HepG2 (cell line): ENCODE measurements at regions not wholly inside any gene's neighbourhood (a gene's known extent, or its start where the extent isn't known, plus 50 kb on each side); places are given as distances from the start of the nearest gene placed in this dataset.

ENCODE experiments used
- ATAC-seq: fragments of 200-7000 bp; cut with Tn5 transposase; 3 replicates; pipeline ENCODE4 v1.9.1; 2020; ENCODE audit warnings: mild to moderate bottlenecking, moderate library complexity
- BruUV-seq: library from RNA; stranded (reverse); fragments of 400-500 nt; replicated peaks from 2 replicates; lab custom pipeline; 2021; lab: Mats Ljungman, UMichigan
- CTCF ChIA-PET: fragments of 300-600 bp; formaldehyde crosslinking; extraction: SDS; loops from one replicate; lab custom pipeline; 2021; ENCODE audit warnings: low total read pairs, inconsistent platforms, low intra/inter-chr PET ratio; lab: Yijun Ruan, JAX
- POLR2A ChIA-PET: fragments of 350-600 bp; sonication (Branson Sonifier 250); formaldehyde crosslinking; loops from one replicate; lab custom pipeline; 2020; ENCODE audit warnings: antibody characterized with exemption, inconsistent platforms; lab: Yijun Ruan, JAX
- DNase-seq: peaks from one replicate; pipeline ENCODE4 v3.0.0-alpha.2; 2015; ENCODE audit warnings: low spot score
- FAIRE-seq: peaks from 3 replicates; lab custom pipeline; 2011; peaks lifted over from hg19 to GRCh38; lab: Jason Lieb, UNC
- H2AFZ ChIP-seq: one replicate; pipeline ENCODE4 v1.6.1; 2011; ENCODE audit warnings: low read length, inconsistent platforms
- H3K27ac ChIP-seq: fragments of 300-600 bp; 3 replicates; pipeline ENCODE4 v1.8.0; 2011; ENCODE audit warnings: mixed run types, mild to moderate bottlenecking, mixed read lengths, low read length, inconsistent platforms; ENCODE audit not compliant: insufficient read depth; ENCODE audit errors: extremely low read length
- H3K27me3 ChIP-seq, 2 experiments: fragments of 200-600 bp in 1 of 2; 2 replicates in 1 of 2; 3 replicates in 1 of 2; pipeline versions ENCODE4 v1.6.0 to v1.8.0; 2011; ENCODE audit warnings: low read length in 2 of 2, mild to moderate bottlenecking in 2 of 2, moderate library complexity in 2 of 2, inconsistent platforms in 1 of 2; ENCODE audit not compliant: insufficient read depth in 2 of 2, control insufficient read depth in 1 of 2
- H3K36me3 ChIP-seq, 2 experiments: fragments of 200-600 bp in 1 of 2; replicated peaks in 1 of 2; 2 replicates in 1 of 2; 3 replicates in 1 of 2; pipeline versions ENCODE4 v1.5.1 to v1.8.0; 2011; ENCODE audit warnings: low read length in 2 of 2, inconsistent platforms in 1 of 2; ENCODE audit not compliant: insufficient read depth in 2 of 2, control insufficient read depth in 1 of 2
- H3K4me1 ChIP-seq: 2 replicates; pipeline ENCODE4 v1.5.1; 2012; ENCODE audit warnings: low read length, inconsistent platforms; ENCODE audit not compliant: insufficient read depth
- H3K4me2 ChIP-seq: 2 replicates; pipeline ENCODE4 v1.6.0; 2011; ENCODE audit warnings: low read depth, low read length, inconsistent platforms
- H3K4me3 ChIP-seq, 3 experiments: fragments of 200-600 bp in 1 of 3; sonication (generic), shearing (Covaris generic) in 1 of 3; replicated peaks in 1 of 3; 2 replicates each; pipeline ENCODE4 v1.5.1; 2011 to 2016; ENCODE audit warnings: low read length in 3 of 3, inconsistent platforms in 2 of 3, low read depth in 2 of 3, mild to moderate bottlenecking in 2 of 3, control low read depth in 1 of 3, mixed read lengths in 1 of 3; ENCODE audit not compliant: insufficient read depth in 1 of 3
- H3K79me2 ChIP-seq: one replicate; pipeline ENCODE4 v1.6.1; 2011; ENCODE audit warnings: low read length, inconsistent platforms; ENCODE audit not compliant: insufficient read depth
- H3K9ac ChIP-seq: 2 replicates; pipeline ENCODE4 v1.6.0; 2011; ENCODE audit warnings: mild to moderate bottlenecking, low read depth, low read length, inconsistent platforms; ENCODE audit not compliant: insufficient read depth
- H3K9me3 ChIP-seq: 2 replicates; pipeline ENCODE4 v1.5.1; 2012; ENCODE audit warnings: mild to moderate bottlenecking, low read length
- H4K20me1 ChIP-seq: 2 replicates; pipeline ENCODE4 v1.6.0; 2011; ENCODE audit warnings: inconsistent platforms, mild to moderate bottlenecking, low read length, moderate library complexity; ENCODE audit not compliant: insufficient read depth
- ELF4 ChIP-seq: sonication (generic); formaldehyde crosslinking; IDR thresholded peaks from 2 replicates; pipeline ENCODE4 v1.5.0; 2020; ENCODE audit warnings: missing genetic modification reagents, mild to moderate bottlenecking, moderate library complexity, borderline replicate concordance
- ETV6 ChIP-seq: sonication (generic); formaldehyde crosslinking; conservative IDR thresholded peaks from 2 replicates; pipeline ENCODE4 v1.4.0; 2020; ENCODE audit warnings: missing genetic modification reagents
- HDAC1 ChIP-seq: sonication (generic); formaldehyde crosslinking; IDR thresholded peaks from 2 replicates; pipeline ENCODE4 v1.5.1; 2020; ENCODE audit warnings: mild to moderate bottlenecking, missing genetic modification reagents
- MBNL3 ChIP-seq: fragments of 250-450 bp; sonication (Bioruptor Pico); conservative IDR thresholded peaks from 2 replicates; pipeline ENCODE4 v1.8.0; 2022; ENCODE audit warnings: mild to moderate bottlenecking, inconsistent platforms
- MIER3 ChIP-seq: IDR thresholded peaks from 2 replicates; pipeline ENCODE4 v1.6.1; 2016; ENCODE audit warnings: missing compliant biosample characterization, borderline replicate concordance
- NR2F2 ChIP-seq: IDR thresholded peaks from 2 replicates; pipeline ENCODE4 v1.6.1; 2012; ENCODE audit warnings: low read depth, inconsistent platforms, borderline replicate concordance
- REXO4 ChIP-seq: sonication (generic); formaldehyde crosslinking; IDR thresholded peaks from 2 replicates; pipeline ENCODE4 v1.8.0; 2022; ENCODE audit warnings: missing genetic modification reagents, mild to moderate bottlenecking, borderline replicate concordance
- SOX5 ChIP-seq: IDR thresholded peaks from 2 replicates; pipeline ENCODE4 v1.6.1; 2016; ENCODE audit warnings: borderline replicate concordance
- U2AF1 ChIP-seq: fragments of 200-400 bp; formaldehyde crosslinking; optimal IDR thresholded peaks from 2 replicates; pipeline ENCODE3; 2017; ENCODE audit warnings: mild to moderate bottlenecking, low read depth, low read length
- ZNF432 ChIP-seq: sonication (generic); formaldehyde crosslinking; IDR thresholded peaks from 2 replicates; pipeline ENCODE4 v1.5.0; 2020; ENCODE audit warnings: missing genetic modification reagents, mild to moderate bottlenecking, borderline replicate concordance
- ZNF841 ChIP-seq: sonication (generic); formaldehyde crosslinking; IDR thresholded peaks from 2 replicates; pipeline ENCODE4 v1.8.1; 2023; ENCODE audit warnings: missing genetic modification reagents, borderline replicate concordance
- WGBS: methylation state at CpG from one replicate; pipeline ENCODE4 v1.1.6; 2017; ENCODE audit warnings: low lambda C conversion rate; 5-methylcytosine and 5-hydroxymethylcytosine counted together
- in situ Hi-C: cut with HindIII; loops from 2 replicates; pipeline ENCODE4 v1.10.0; 2017; ENCODE audit warnings: low pct_unique_long_range_greater_than_20kb; ENCODE audit not compliant: extremely low pct_ligation_motif_present
- intact Hi-C: fragments of 100-400 bp; cut with micrococcal nuclease; formaldehyde crosslinking; loops from one replicate; pipeline ENCODE4 v1.10.0; 2022; ENCODE audit not compliant: unreplicated experiment
- TF ChIP-seq, protein P1 (sequence below): sonication (generic); formaldehyde crosslinking; IDR thresholded peaks from 2 replicates; pipeline ENCODE4 v1.4.0; 2020; ENCODE audit warnings: mild to moderate bottlenecking, missing genetic modification reagents
- TF ChIP-seq, protein P2 (sequence below): sonication (generic); formaldehyde crosslinking; IDR thresholded peaks from 2 replicates; pipeline ENCODE4 v1.4.0; 2020; ENCODE audit warnings: missing genetic modification reagents

GRCh38 chr18:75545189-75545588, 117.7 kb upstream of the SMIM21 start:
- no peak for FAIRE-seq
- Histone ChIP-seq H3K9ac (no peak overlapping the region), H3K79me2 (no peaks in the 10 kb centered on the region), H3K4me1 (no peaks in the 10 kb centered on the region), H4K20me1 (no peaks in the 10 kb centered on the region), H3K4me2 (no peak overlapping the region), H3K4me3 (no peak overlapping the region), H2AFZ (no peak overlapping the region), H3K27me3 (peaks cover 0 to 4% of the 10 kb centered on the region in 2 experiments; a peak in 1 of 5 replicates), H3K9me3 (no peaks in the 10 kb centered on the region), H3K36me3 (no peaks in the 10 kb centered on the region), H3K27ac (no peak overlapping the region)
- WGBS = 38% methylated on average over 6 of the region's 6 CpGs
- BruUV-seq = no TSS peak
- no peak for ATAC-seq
- no peak for DNase-seq
- intact Hi-C loops (no loop called here), in situ Hi-C loops (no loop called here)
- CTCF ChIA-PET = no interaction called here
- no peak for TF ChIP-seq HDAC1
- TF ChIP-seq ETV6 (CRISPR knock-in tag) = no peak
- TF ChIP-seq ZNF841 (CRISPR knock-in tag) = no peak
- no peak for TF ChIP-seq ZNF432
- no peak for TF ChIP-seq REXO4 (CRISPR knock-in tag)
- TF ChIP-seq SOX5 (CRISPR knock-in tag) = no peak
- TF ChIP-seq MIER3 (CRISPR knock-in tag) = no peak
- TF ChIP-seq, protein P1, sequence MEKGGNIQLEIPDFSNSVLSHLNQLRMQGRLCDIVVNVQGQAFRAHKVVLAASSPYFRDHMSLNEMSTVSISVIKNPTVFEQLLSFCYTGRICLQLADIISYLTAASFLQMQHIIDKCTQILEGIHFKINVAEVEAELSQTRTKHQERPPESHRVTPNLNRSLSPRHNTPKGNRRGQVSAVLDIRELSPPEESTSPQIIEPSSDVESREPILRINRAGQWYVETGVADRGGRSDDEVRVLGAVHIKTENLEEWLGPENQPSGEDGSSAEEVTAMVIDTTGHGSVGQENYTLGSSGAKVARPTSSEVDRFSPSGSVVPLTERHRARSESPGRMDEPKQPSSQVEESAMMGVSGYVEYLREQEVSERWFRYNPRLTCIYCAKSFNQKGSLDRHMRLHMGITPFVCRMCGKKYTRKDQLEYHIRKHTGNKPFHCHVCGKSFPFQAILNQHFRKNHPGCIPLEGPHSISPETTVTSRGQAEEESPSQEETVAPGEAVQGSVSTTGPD (CRISPR knock-in tag) = no peak
- TF ChIP-seq NR2F2 = no peak
- TF ChIP-seq, protein P2, sequence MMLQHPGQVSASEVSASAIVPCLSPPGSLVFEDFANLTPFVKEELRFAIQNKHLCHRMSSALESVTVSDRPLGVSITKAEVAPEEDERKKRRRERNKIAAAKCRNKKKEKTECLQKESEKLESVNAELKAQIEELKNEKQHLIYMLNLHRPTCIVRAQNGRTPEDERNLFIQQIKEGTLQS (CRISPR knock-in tag) = no peak
- TF ChIP-seq MBNL3 (CRISPR knock-in tag) = no peak
- TF ChIP-seq ELF4 = no peak
- no peak for TF ChIP-seq U2AF1
- POLR2A ChIA-PET = no interaction called here
